ENCODE measurements at regions not wholly inside any gene's neighbourhood (a gene's known extent, or its start where the extent isn't known, plus 50 kb on each side); places are given as distances from the start of the nearest gene placed in this dataset.

GRCh38 chr12:60324746-60325145 lies 728.9 kb downstream of the SLC16A7 start:
- DNase-seq (ENCODE audit: low read depth) = no peak

DNA sequence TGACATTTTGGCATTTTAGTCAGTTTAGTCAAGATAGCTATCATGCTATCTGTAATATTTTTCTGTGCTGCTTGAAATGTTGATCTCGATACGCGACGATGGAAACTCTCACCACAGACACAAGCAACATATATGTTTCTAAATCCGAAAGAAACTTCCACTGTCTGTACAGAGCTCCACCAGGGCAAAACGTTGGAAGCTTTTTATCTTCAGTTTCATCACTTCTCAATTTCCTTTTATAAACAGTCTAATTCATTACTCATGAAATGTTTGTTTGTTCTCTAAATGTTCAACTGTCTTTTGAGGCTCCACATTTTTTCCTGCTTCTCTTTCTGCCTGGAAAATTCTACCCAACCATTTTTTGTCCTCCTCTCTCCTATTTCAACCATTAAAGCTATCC lies 737.6 kb downstream of the SLC16A7 start:
- DNase-seq (ENCODE audit: low read depth) = no peak

- no peak for DNase-seq (ENCODE audit: low read depth)
Measured at GRCh38 chr12:60335745-60336144, 739.9 kb downstream of the SLC16A7 start.

GRCh38 chr12:60337839-60338549 lies 742.2 kb downstream of the SLC16A7 start:
- no peak for DNase-seq (ENCODE audit: low read depth)

GRCh38 chr12:60345442-60345841 lies 749.6 kb downstream of the SLC16A7 start:
- DNase-seq (ENCODE audit: low read depth) = no peak

- DNase-seq (ENCODE audit: low read depth) = no peak
Measured at GRCh38 chr12:60349232-60349978, 753.6 kb downstream of the SLC16A7 start.

- DNase-seq (ENCODE audit: low read depth) = no peak
Measured at GRCh38 chr12:60387356-60387755, 791.5 kb downstream of the SLC16A7 start.

DNA sequence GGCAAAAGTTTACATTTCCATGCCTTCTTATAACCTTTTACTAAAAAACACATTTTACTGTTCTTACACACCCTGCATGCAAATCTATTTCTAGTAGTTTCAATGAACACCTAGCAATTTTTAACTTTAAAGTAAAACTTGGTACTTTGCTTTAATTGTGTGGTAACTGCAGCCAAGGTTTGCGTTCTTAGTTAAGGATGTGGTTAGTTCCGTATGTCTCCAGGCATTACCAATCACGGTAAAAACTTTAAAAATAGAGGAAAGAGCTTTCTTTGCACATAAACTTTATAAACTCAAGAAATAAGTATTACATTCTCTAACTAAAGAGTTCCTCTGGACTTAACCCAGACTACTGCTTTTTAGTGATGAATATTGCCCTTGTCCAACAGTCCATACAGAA lies 795.2 kb downstream of the SLC16A7 start:
- no peak for DNase-seq (ENCODE audit: low read depth)

GRCh38 chr12:60391791-60392190 lies 796.0 kb downstream of the SLC16A7 start:
- no peak for DNase-seq (ENCODE audit: low read depth)

- DNase-seq (ENCODE audit: low read depth) = no peak
Measured at GRCh38 chr12:60393093-60393492, 797.3 kb downstream of the SLC16A7 start.

DNA sequence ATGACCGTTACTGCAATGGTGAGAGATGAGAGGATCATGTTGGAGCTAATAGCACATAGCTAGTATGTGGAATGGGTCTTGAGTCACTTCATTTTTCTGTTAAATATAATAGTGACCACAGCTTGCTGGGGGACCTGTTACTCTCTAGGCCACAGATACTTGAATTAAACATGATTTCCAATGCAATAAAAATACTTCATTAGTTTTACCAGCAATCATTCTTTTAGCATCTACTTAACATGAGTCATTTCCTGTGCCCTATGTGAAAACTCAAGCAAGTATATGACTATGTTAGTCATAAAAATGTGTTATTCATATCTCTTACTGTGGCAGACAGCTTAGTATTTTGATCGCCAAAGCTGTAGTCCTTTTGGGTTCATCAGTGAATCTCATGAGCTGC lies 798.8 kb downstream of the SLC16A7 start:
- no peak for DNase-seq (ENCODE audit: low read depth)

DNA sequence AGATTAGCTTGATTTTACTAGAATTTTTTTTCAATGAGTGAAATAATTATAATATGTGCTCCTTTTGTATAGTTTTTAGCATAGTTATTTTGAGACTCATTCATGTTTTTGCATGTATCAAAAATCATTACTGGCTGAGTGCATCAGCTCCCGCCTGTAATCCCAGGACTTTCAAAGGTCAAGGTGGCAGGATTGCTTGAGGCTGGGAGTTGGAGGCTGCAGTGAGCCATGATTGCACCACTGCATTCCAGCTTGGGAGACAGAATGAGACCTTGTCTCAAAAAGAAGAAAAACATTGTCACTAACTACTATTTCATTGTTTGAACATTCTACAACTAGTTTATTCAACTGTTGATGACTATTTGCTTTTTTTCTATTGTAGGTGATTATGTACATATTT lies 802.7 kb downstream of the SLC16A7 start:
- DNase-seq (ENCODE audit: low read depth) = no peak

- no peak for DNase-seq (ENCODE audit: low read depth)
Measured at GRCh38 chr12:60399064-60399463, 803.2 kb downstream of the SLC16A7 start.

DNA sequence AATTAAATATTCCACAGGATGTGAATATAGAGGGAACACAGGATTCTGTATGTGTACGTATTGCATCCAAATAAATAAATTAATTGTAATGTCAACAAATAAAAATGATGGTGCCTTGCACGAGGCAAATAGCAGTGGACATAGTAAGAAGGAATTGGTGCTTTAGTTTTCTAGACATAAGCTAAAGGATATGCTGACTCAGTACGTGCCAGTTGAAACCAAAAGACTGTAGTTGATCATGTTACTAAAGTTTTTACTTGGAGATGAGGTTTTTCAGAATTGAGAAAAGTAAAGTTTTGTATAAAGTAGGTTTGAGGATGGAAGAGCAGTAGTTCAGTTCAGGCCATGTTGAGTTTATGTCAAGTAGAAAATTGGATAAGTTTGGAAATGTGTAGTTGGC lies 807.2 kb downstream of the SLC16A7 start:
- no peak for DNase-seq (ENCODE audit: low read depth)

- DNase-seq (ENCODE audit: low read depth) = no peak
Measured at GRCh38 chr12:60415351-60415750, 819.5 kb downstream of the SLC16A7 start.

- DNase-seq (ENCODE audit: low read depth) = no peak
Measured at GRCh38 chr12:60419986-60420385, 824.2 kb downstream of the SLC16A7 start.

DNA sequence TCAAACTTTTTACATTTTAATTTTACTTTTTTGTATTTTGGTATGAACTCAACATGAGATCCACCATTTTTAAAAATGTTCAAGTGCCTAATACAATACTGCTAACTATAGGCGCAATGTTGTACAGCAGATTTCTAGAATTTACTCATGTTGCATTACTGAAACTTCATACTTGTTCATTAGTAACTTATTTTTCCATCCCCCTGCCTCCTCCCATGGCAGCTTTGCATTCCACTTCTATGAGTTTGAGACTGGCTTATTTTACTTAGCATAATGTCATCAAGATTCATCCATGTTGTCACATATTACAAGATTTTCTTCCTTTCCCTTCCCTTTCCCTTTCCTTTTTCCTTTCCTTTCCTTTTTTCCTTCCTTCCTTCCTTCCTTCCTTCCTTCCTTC lies 825.9 kb downstream of the SLC16A7 start:
- no peak for DNase-seq (ENCODE audit: low read depth)

GRCh38 chr12:60437297-60437696 lies 841.5 kb downstream of the SLC16A7 start:
- DNase-seq (ENCODE audit: low read depth) = no peak

DNA sequence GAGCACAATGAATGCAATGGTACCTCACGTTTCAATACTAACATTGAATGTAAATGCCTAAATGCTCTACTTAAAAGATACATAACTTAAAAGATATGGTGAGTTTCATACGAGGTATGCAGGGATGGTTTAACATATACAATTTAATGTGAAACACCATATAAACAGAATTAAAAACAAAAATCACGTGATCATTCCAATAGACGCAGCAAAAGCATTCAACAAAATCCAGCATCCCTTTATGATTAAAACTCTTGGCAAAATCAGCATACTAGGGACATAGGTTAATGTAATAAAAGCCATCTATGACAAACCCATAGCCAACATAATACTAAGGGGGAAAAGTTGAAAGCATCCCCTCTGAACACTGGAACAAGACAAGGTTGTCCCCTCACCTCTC lies 845.7 kb downstream of the SLC16A7 start:
- DNase-seq (ENCODE audit: low read depth) = no peak

- DNase-seq (ENCODE audit: low read depth) = no peak
Measured at GRCh38 chr12:60451457-60451856, 855.6 kb downstream of the SLC16A7 start.

DNA sequence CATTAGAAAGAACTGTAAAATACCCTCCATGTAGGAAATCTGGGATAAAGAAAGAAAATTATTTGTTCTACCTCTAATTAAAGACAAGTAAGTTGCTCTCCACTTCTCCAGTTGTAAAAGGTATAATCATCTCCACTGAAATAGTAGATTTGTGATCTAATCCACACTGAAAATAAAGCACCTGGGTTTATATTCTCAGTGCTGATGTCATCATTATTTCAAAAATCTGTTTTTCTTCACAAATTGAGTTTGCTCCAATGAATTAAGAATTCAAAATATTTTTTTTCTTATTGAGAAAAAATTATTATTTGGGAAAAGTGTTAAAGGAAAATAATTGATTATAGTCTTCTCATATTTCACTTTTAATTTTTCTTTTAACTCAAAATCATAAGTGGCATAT lies 869.2 kb downstream of the SLC16A7 start:
- no peak for DNase-seq (ENCODE audit: low read depth)

- no peak for DNase-seq (ENCODE audit: low read depth)
Measured at GRCh38 chr12:60468546-60468945, 872.7 kb downstream of the SLC16A7 start.

DNA sequence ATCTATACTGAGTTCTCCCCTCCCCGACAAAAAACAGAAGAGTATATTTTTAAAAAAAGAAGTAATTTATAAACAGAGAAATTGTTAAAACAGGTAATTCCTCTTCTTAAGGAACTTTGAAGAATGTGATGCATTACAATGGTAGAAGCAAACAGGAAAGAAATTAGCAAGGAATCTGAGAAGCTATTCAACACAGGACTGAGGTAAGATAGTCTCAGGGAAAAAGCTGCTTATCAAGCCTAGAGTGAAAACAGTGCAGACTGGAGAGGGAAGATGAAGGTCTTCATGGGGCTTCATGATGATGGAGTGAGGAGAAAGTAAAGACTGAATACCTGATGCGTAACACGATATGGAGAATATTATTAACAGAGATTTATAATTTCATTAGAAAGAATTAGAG lies 880.0 kb downstream of the SLC16A7 start:
- no peak for DNase-seq (ENCODE audit: low read depth)

DNA sequence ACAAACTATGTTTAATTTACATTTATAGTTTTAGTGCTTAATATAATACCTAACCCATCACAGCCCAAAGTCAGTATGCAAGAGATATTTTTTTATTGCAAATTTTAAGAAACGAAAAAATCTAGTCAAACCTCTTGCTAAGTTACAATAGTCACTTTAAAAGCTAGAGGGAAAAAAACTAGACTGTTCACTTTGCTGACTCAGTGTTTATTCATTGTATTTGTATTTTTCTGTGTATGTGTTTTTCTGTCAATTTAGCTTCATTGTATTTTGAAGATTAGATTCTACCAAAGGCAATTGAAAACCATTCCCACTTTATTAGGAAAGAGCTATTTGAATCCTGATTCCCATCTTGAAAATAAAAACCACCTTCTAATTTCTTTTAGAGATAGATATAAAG lies 891.5 kb downstream of the SLC16A7 start:
- no peak for DNase-seq (ENCODE audit: low read depth)
